ENCODE measurements at regions not wholly inside any gene's neighbourhood (a gene's known extent, or its start where the extent isn't known, plus 50 kb on each side); places are given as distances from the start of the nearest gene placed in this dataset.

DNA sequence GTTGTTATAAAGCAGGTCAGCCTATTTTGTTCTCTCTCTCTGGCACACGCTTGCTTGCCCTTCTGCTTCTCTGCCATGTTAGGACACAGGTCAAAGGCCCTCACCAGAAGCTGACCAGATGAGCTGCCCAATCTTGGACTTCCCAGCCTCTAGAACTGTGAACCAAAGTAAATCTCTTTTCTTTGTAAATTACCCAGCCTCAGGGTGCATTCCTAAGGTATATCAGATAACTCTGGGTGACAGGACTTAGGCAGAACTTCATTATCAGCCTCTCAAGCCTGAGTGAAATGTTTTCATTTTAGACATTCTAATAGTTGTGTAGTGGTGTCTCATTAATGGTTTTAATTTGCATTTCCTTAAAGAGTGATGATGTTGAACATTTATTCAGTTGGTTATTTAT lies 124.3 kb downstream of the CDRT15L2 start:
- TF ChIP-seq, protein P1, sequence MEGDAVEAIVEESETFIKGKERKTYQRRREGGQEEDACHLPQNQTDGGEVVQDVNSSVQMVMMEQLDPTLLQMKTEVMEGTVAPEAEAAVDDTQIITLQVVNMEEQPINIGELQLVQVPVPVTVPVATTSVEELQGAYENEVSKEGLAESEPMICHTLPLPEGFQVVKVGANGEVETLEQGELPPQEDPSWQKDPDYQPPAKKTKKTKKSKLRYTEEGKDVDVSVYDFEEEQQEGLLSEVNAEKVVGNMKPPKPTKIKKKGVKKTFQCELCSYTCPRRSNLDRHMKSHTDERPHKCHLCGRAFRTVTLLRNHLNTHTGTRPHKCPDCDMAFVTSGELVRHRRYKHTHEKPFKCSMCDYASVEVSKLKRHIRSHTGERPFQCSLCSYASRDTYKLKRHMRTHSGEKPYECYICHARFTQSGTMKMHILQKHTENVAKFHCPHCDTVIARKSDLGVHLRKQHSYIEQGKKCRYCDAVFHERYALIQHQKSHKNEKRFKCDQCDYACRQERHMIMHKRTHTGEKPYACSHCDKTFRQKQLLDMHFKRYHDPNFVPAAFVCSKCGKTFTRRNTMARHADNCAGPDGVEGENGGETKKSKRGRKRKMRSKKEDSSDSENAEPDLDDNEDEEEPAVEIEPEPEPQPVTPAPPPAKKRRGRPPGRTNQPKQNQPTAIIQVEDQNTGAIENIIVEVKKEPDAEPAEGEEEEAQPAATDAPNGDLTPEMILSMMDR (conservative IDR thresholded peaks at IDR 0.05 in 1 of 2, IDR thresholded peaks at IDR 0.05 in 1 of 2; ENCODE audit: low read depth in 1 of 2, low read length in 2 of 2) = no peak
- no peak for TF ChIP-seq EZH2 (IDR thresholded peaks at IDR 0.05; ENCODE audit: low read length, missing control alignments)
